Fibroblast of lung (primary cell): ENCODE measurements at regions not wholly inside any gene's neighbourhood (a gene's known extent, or its start where the extent isn't known, plus 50 kb on each side); places are given as distances from the start of the nearest gene placed in this dataset.

Experiments used
- CTCF ChIP-seq, 2 donors: IDR thresholded peaks in 1 of 2; conservative IDR thresholded peaks in 1 of 2; 1 replicate in 1 of 2; 2 replicates in 1 of 2; pipeline ENCODE4 v1.5.1; 2011 to 2012; ENCODE audit warnings: low read length in 2 of 2, control low read depth in 1 of 2, inconsistent platforms in 1 of 2, low read depth in 1 of 2, mild to moderate bottlenecking in 1 of 2
- EZH2 ChIP-seq: IDR thresholded peaks from 2 replicates; pipeline ENCODE4 v1.5.1; 2012; ENCODE audit warnings: low read length, control low read depth, mild to moderate bottlenecking; ENCODE audit errors: missing control alignments

- TF ChIP-seq CTCF (conservative IDR thresholded peaks at IDR 0.05 in 1 of 2, IDR thresholded peaks at IDR 0.05 in 1 of 2; ENCODE audit: low read depth in 1 of 2, low read length in 2 of 2), result no peak
- TF ChIP-seq EZH2, result no peak
Measured at GRCh38 chr18:70507970-70508369, 219.1 kb downstream of the SOCS6 start.
